Left ventricle myocardium inferior (tissue), 1 donor: ENCODE measurements at regions not wholly inside any gene's neighbourhood (a gene's known extent, or its start where the extent isn't known, plus 50 kb on each side); places are given as distances from the start of the nearest gene placed in this dataset.

ENCODE experiments used
- DNase-seq: peaks from one replicate; pipeline ENCODE4 v3.0.0-alpha.2; 2020
- H3K27ac ChIP-seq: fragments of 200-600 bp; replicated peaks from 2 replicates; pipeline ENCODE4 v1.8.0; 2021
- H3K27me3 ChIP-seq: fragments of 200-600 bp; 2 replicates; pipeline ENCODE4 v1.8.0; 2021; ENCODE audit warnings: low read depth
- H3K36me3 ChIP-seq: fragments of 200-600 bp; 2 replicates; pipeline ENCODE4 v1.8.0; 2021
- H3K4me1 ChIP-seq: fragments of 200-600 bp; 2 replicates; pipeline ENCODE4 v1.8.0; 2021
- H3K4me3 ChIP-seq: fragments of 200-600 bp; 2 replicates; pipeline ENCODE4 v1.8.0; 2021; ENCODE audit warnings: mild to moderate bottlenecking, moderate library complexity
- H3K9me3 ChIP-seq: fragments of 200-600 bp; replicated peaks from 2 replicates; pipeline ENCODE4 v1.8.0; 2021
- CTCF ChIP-seq: fragments of 200-600 bp; IDR thresholded peaks from 2 replicates; pipeline ENCODE4 v1.8.0; 2021; ENCODE audit warnings: antibody characterized with exemption, mild to moderate bottlenecking, borderline replicate concordance
- intact Hi-C: fragments of 100-400 bp; cut with micrococcal nuclease; formaldehyde crosslinking; loops from one replicate; pipeline ENCODE4 v1.11.0; 2022
- donor health status: DM: no; HTN: yes; CAD: no; lungs with severe emphysema.

- Histone ChIP-seq H3K9me3 (peaks cover 16% of the 10 kb centered on the region), H3K4me1 (no peaks in the 10 kb centered on the region), H3K27ac (no peak overlapping the region), H3K4me3 (no peak overlapping the region), H3K36me3 (no peaks in the 10 kb centered on the region), H3K27me3 (peaks cover 41% of the 10 kb centered on the region)
- intact Hi-C loops = no loop called here
- no peak for TF ChIP-seq CTCF
- DNase-seq = no peak
These were observed 210.3 kb upstream of the TSHZ3 start for GRCh38 chr19:31559494-31559893.

GRCh38 chr19:31560086-31561060, 211.1 kb upstream of the TSHZ3 start:
- Histone ChIP-seq H3K9me3 (peaks cover 16% of the 10 kb centered on the region), H3K36me3 (no peaks in the 10 kb centered on the region), H3K27me3 (peaks cover 40% of the 10 kb centered on the region), H3K4me1 (no peaks in the 10 kb centered on the region), H3K4me3 (no peak overlapping the region), H3K27ac (no peak overlapping the region)
- no peak for TF ChIP-seq CTCF
- intact Hi-C loops = no loop called here
- DNase-seq = no peak

GRCh38 chr19:31562966-31563612, 213.9 kb upstream of the TSHZ3 start:
- H3K9me3 ChIP-seq = peaks cover 16% of the 10 kb centered on the region
- no peak for DNase-seq
- H3K27ac ChIP-seq = no peak overlapping the region
- peaks cover 43% of the 10 kb centered on the region for H3K27me3 ChIP-seq
- no peaks in the 10 kb centered on the region for H3K4me1 ChIP-seq
- intact Hi-C loops = no loop called here
- H3K4me3 ChIP-seq = no peak overlapping the region
- H3K36me3 ChIP-seq = no peaks in the 10 kb centered on the region
- no peak for TF ChIP-seq CTCF

- H3K4me1 ChIP-seq = no peaks in the 10 kb centered on the region
- no peak for DNase-seq
- H3K9me3 ChIP-seq = no peaks in the 10 kb centered on the region
- H3K36me3 ChIP-seq = no peaks in the 10 kb centered on the region
- TF ChIP-seq CTCF = no peak
- intact Hi-C loops = no loop called here
- peaks cover 45% of the 10 kb centered on the region for H3K27me3 ChIP-seq
- H3K4me3 ChIP-seq = no peak overlapping the region
- H3K27ac ChIP-seq = no peak overlapping the region
These were observed 218.5 kb upstream of the TSHZ3 start for GRCh38 chr19:31567776-31568175.

- H3K36me3 ChIP-seq = no peaks in the 10 kb centered on the region
- no peak for TF ChIP-seq CTCF
- no peaks in the 10 kb centered on the region for H3K4me1 ChIP-seq
- intact Hi-C loops = no loop called here
- H3K9me3 ChIP-seq = no peaks in the 10 kb centered on the region
- H3K27me3 ChIP-seq = peaks cover 48% of the 10 kb centered on the region
- no peak overlapping the region for H3K4me3 ChIP-seq
- H3K27ac ChIP-seq = no peak overlapping the region
- DNase-seq = no peak
These were observed 219.5 kb upstream of the TSHZ3 start for GRCh38 chr19:31568724-31569123.
